Activated naive CD8-positive, alpha-beta T cell treated with anti-CD3 and anti-CD28 coated beads for 36 hours (primary cell): ENCODE measurements at regions not wholly inside any gene's neighbourhood (a gene's known extent, or its start where the extent isn't known, plus 50 kb on each side); places are given as distances from the start of the nearest gene placed in this dataset.

Experiments used
- DNase-seq: peaks from one replicate; pipeline ENCODE4 v3.0.0; 2021
- H3K27ac Mint-ChIP-seq: one replicate; pipeline ENCODE4 v1.8.0; 2022; ENCODE audit warnings: mild to moderate bottlenecking, moderate library complexity, mixed read lengths
- H3K27me3 Mint-ChIP-seq: one replicate; pipeline ENCODE4 v1.8.0; 2022; ENCODE audit warnings: mild to moderate bottlenecking, mixed read lengths
- H3K36me3 Mint-ChIP-seq: one replicate; pipeline ENCODE4 v1.8.0; 2021; ENCODE audit warnings: mild to moderate bottlenecking, mixed read lengths
- H3K4me1 Mint-ChIP-seq: one replicate; pipeline ENCODE4 v1.8.0; 2021; ENCODE audit warnings: mixed read lengths
- H3K4me3 Mint-ChIP-seq: one replicate; pipeline ENCODE4 v1.8.0; 2022; ENCODE audit warnings: mild to moderate bottlenecking, moderate library complexity, mixed read lengths
- H3K9me3 Mint-ChIP-seq: one replicate; pipeline ENCODE4 v1.8.0; 2022; ENCODE audit warnings: mixed read lengths

DNA sequence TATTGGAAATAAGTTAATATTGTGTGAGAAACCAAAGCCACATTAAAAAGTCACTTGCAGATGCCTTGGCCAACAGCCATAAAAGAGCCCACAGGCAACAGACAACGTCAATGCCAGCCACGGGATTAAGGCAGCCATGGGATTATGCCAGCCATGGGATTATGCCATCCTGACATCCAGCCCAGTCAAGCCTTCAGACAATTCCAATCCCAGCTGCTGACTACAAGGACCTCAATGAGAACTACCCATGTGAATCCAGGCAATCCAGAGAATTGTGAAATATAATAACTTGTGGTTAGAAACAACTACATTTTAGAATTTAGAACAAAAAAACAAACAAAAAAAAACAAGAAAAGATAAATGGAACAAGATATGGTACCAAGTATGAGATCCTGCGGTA, 356.6 kb downstream of the EFNB2 start:
- Mint-ChIP-seq H3K4me1 (no peaks in the 10 kb centered on the region), H3K4me3 (no peak overlapping the region)

DNA sequence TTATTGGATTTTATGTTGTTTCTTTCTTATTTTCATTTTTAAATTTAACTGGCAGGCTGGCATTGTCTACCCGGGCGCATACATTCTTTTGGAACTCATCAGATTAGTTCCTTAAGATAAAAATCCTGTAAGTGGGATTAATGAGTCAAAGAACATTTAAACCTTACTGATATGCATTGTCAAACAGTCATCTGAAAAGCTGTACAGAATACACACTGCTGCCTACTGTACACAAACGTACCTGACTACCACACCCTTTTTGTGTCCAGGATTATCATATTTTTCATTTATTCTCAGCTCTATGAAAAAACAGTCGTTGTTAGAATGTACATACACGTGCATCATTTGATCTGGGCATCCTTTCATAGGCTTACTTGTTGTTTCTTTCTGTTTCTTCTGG, 358.3 kb downstream of the EFNB2 start:
- peaks cover 1% of the 10 kb centered on the region for H3K9me3 Mint-ChIP-seq
- no peaks in the 10 kb centered on the region for H3K36me3 Mint-ChIP-seq
- H3K4me3 Mint-ChIP-seq: no peak overlapping the region
- H3K27ac Mint-ChIP-seq: no peak overlapping the region
- H3K27me3 Mint-ChIP-seq: peaks cover 4% of the 10 kb centered on the region
- no peak for DNase-seq
- H3K4me1 Mint-ChIP-seq: no peaks in the 10 kb centered on the region

More for the DNA sequence above, 356.6 kb downstream of the EFNB2 start:
- H3K9me3 Mint-ChIP-seq: peaks cover 1% of the 10 kb centered on the region
- H3K27me3 Mint-ChIP-seq: peaks cover 4% of the 10 kb centered on the region
- DNase-seq: no peak
- no peak overlapping the region for H3K27ac Mint-ChIP-seq
- no peaks in the 10 kb centered on the region for H3K36me3 Mint-ChIP-seq

DNA sequence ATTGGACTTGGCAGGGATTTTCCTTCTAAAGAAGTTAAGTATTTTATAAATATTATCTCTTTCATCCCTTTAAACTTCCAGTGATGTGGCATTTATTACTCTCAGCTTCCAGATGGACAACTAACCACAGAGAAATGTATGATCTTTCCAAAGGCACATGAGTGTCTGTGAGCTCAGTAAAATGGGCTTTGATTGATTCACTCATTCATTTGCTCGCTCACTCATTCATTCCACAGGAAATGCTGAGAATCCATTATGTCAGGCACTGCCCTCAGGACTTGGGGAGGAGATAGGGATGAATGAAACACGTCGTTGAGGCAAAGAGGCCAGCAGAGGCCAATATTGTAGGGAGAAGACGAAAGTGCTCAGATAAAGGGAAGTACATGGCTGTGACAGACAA, 359.3 kb downstream of the EFNB2 start:
- H3K27me3 Mint-ChIP-seq: peaks cover 4% of the 10 kb centered on the region
- H3K27ac Mint-ChIP-seq: no peak overlapping the region
- no peaks in the 10 kb centered on the region for H3K36me3 Mint-ChIP-seq
- DNase-seq: no peak
- peaks cover 1% of the 10 kb centered on the region for H3K9me3 Mint-ChIP-seq
- H3K4me1 Mint-ChIP-seq: no peaks in the 10 kb centered on the region
- H3K4me3 Mint-ChIP-seq: no peak overlapping the region

DNA sequence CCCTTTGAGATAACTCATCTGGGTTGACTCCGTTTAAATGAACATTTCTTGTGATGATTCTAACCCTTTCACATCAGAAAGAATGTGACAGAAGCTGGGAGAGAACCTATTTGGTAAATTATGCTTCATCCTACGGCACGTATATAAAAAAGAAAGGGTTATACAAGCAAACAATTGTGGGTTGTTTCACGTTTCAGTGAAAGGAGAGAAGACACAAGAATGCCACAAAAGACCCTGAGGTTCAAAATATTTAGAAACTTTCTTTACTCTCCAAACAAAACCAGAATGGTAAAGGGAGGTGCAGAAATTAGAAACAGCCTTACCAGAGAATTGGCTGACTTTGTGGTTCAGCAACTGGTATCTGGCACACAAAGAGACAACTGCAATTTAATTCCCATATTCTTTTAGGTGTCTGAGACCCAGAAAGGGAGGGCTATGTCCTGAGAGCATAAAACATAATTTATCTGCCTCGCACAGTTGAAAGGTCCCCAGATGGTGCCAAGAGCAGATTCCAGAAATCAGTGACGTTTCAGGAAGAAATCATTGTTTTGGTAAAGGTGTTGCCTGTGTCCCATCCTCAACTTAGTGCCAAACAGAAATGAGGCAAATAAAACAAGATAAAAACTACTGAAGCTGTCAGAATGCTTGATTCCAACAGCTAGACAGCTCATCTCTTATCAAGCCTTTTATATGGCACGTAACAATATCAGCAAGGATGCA, 361.4 kb downstream of the EFNB2 start:
- no peak for DNase-seq
- H3K27ac Mint-ChIP-seq: no peak overlapping the region
- H3K4me1 Mint-ChIP-seq: no peaks in the 10 kb centered on the region
- H3K9me3 Mint-ChIP-seq: no peaks in the 10 kb centered on the region
- H3K4me3 Mint-ChIP-seq: no peak overlapping the region
- no peaks in the 10 kb centered on the region for H3K36me3 Mint-ChIP-seq
- H3K27me3 Mint-ChIP-seq: peaks cover 4% of the 10 kb centered on the region

DNA sequence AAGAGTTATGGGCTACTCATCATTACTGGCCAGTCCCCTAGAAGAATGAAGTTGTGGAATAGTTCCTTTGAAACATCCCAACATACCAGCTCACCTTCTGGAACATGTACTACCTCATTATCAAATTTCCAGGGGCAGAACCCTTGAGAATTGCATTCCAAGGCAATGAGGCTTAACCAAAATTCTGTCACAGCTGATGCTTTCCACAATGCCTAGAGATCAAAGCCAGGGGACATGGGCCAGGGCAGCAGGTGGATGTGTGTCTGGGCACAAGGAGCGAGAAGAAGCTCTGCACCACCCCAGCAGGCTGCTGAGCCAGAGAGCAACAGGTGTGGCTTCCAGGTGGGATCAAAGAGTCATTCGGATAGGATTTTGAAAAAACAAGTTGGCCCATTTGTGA, 362.1 kb downstream of the EFNB2 start:
- Mint-ChIP-seq H3K9me3 (no peaks in the 10 kb centered on the region), H3K27ac (no peak overlapping the region), H3K36me3 (no peaks in the 10 kb centered on the region), H3K4me3 (no peak overlapping the region), H3K27me3 (peaks cover 4% of the 10 kb centered on the region), H3K4me1 (no peaks in the 10 kb centered on the region)
- DNase-seq: no peak

DNA sequence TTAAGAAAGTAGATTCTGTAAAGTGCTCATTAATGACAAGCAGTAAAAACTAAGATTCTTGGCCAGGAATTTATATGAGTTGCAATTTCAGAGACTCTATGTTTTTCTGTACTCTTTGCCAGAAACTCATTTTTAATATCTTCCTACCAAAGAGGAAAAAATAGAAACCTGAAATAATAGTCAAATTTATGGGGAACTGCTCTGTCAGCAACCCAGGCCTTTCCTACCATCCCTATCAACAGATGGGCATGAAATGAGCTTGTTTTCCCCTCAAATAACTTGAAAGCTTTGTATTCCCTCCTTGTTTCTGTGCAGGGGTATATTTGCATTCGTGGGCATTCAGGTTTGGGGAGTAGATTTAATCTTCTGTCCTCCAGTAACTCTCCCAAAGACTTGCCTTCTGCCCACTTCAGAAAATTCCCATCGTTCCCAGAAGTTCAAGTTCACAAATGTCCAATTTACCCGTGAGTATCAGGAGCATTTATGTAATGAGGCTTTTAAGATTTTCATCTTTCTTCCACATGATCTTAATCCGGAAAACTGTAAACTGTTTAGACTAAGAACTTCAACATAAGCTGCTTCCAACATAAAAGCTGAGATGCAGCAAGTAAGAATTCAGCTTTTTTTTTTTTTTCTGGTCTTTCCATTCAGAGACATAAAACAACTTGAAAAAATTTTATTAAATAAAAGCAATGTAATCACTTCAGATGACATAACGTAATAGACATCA, 363.1 kb downstream of the EFNB2 start:
- H3K4me1 Mint-ChIP-seq: no peaks in the 10 kb centered on the region
- no peak for DNase-seq
- no peaks in the 10 kb centered on the region for H3K36me3 Mint-ChIP-seq
- no peak overlapping the region for H3K27ac Mint-ChIP-seq
- no peak overlapping the region for H3K4me3 Mint-ChIP-seq
- H3K27me3 Mint-ChIP-seq: peaks cover 9% of the 10 kb centered on the region
- H3K9me3 Mint-ChIP-seq: no peaks in the 10 kb centered on the region

DNA sequence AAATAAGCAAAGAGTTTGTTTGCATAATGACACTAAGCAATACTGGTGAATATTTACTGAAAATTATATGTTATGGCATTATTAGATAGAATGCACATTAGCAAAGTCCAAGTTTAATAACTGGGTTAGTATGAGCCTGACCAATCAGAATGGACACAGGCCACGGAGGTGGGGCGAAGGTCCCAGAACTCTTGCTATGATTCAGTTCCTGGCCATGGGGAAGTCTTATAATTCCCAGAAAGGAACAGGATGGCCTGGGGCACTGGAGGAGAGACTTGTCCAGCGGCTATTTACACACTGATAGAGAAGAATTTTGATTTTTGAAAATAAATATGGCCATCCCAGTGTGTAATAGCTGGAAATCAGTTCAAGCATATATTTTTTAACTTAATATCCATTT, 372.0 kb downstream of the EFNB2 start:
- H3K27me3 Mint-ChIP-seq: peaks cover 10% of the 10 kb centered on the region
- no peak overlapping the region for H3K27ac Mint-ChIP-seq
- no peaks in the 10 kb centered on the region for H3K4me1 Mint-ChIP-seq
- peaks cover 6% of the 10 kb centered on the region for H3K9me3 Mint-ChIP-seq
- H3K36me3 Mint-ChIP-seq: no peaks in the 10 kb centered on the region
- DNase-seq: no peak
- no peak overlapping the region for H3K4me3 Mint-ChIP-seq

DNA sequence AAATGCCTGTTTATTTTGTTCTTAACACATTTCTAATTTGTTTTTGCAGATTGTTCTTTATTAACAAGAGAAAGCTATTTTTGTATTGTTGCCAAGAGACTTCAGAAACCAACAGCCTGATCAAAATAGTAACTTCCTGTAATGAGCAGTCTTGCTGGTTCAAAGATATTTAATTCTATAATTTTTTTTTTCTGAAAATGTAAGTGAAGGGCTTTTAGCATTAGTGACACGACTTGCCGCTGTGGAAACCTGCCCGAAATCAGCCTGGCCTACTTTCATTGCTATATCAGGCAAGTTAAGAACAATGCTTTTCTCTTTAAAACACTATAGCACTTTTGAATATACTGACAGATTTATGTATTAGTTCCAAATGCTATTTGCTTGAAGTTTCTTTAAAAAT, 374.3 kb downstream of the EFNB2 start:
- Mint-ChIP-seq H3K4me3 (no peak overlapping the region), H3K36me3 (no peaks in the 10 kb centered on the region), H3K4me1 (no peaks in the 10 kb centered on the region), H3K27ac (no peak overlapping the region), H3K9me3 (peaks cover 4% of the 10 kb centered on the region), H3K27me3 (peaks cover 6% of the 10 kb centered on the region)
- no peak for DNase-seq

DNA sequence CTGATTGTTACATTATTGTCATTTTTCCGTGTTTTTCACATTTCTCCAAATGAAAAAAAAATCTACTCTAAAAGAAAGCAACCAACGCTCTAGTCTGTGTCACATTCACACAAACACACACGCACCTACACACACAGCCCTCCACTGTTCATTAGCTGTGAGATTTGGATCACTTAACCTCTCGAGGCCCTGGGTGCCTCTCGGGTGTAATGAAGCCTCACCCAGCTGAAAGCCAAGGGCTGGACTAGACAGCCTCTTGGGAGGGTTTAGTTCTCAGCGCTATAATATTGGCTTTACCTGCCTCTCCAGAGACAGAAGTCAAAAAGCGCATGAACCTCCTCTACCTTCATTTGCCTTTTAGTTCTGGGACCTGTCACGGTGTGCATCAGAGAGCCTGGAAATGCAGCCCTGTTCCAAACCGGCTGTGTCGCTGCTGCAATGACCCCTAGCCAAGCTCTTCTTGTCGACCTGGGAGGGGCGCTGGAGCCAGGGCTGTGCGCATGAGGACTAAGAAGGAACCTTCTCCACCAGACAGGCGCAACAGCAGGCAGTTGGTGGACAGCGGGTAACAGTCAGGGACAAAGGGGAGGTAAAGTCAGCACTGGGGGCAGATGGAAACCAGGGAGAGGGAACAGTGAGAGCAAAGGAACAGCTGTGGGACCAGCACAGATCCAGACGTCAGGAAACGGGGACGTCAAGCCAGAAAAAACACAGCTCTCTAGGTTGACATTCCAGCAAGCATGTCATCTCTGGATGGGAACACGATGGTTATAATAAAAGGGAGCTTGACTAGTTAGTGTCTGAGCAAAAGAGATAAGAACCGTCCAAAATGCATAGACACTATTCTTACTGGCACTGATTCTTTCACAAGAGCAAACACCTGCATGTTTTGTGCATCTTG, 375.9 kb downstream of the EFNB2 start:
- no peak for DNase-seq
- Mint-ChIP-seq H3K36me3 (no peaks in the 10 kb centered on the region), H3K4me3 (no peak overlapping the region), H3K4me1 (no peaks in the 10 kb centered on the region), H3K27ac (no peak overlapping the region), H3K27me3 (peaks cover 2% of the 10 kb centered on the region), H3K9me3 (peaks cover 2% of the 10 kb centered on the region)

DNA sequence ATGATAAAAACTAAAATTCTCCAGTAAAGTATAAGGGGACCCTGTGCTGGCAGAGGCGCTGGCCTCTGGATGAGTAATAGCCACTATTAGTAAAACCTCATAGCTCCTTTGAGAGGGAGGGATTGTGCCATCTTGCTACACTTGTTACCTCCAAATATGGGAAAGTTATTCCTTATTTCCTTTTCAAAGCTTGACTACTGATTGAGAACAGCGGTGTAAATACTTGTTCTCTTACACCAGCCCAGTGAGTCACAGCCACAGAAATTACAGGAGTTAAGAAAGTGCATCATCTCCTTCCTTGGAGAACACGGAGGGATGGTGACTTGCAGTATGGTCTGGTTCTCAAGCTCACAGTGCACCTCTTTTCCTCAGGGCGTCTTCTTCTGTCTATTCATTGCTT, 379.0 kb downstream of the EFNB2 start:
- Mint-ChIP-seq H3K27me3 (no peaks in the 10 kb centered on the region), H3K36me3 (no peaks in the 10 kb centered on the region), H3K27ac (no peak overlapping the region), H3K4me1 (no peaks in the 10 kb centered on the region), H3K4me3 (no peak overlapping the region), H3K9me3 (no peaks in the 10 kb centered on the region)
- no peak for DNase-seq

DNA sequence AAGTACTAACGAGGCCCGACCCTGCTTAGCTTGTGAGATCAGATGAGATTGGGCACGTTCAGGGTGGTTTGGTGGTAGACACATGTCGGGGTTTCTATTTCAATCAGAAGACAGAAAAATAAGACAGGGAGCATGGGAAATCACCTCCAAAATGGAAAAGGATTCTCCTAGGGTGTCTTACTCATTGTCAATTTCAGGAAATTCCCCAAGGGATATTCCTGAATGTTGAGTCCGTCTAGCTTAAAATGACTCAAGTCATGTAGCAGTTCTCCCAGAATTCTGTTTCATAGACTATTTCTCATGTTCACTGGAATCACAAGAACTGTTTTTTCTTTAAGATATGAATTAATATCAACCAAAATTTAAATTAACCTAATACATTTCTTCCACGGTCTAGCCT, 380.1 kb downstream of the EFNB2 start:
- H3K4me3 Mint-ChIP-seq: no peak overlapping the region
- H3K4me1 Mint-ChIP-seq: no peaks in the 10 kb centered on the region
- no peaks in the 10 kb centered on the region for H3K27me3 Mint-ChIP-seq
- no peak for DNase-seq
- H3K27ac Mint-ChIP-seq: no peak overlapping the region
- no peaks in the 10 kb centered on the region for H3K36me3 Mint-ChIP-seq
- no peaks in the 10 kb centered on the region for H3K9me3 Mint-ChIP-seq

DNA sequence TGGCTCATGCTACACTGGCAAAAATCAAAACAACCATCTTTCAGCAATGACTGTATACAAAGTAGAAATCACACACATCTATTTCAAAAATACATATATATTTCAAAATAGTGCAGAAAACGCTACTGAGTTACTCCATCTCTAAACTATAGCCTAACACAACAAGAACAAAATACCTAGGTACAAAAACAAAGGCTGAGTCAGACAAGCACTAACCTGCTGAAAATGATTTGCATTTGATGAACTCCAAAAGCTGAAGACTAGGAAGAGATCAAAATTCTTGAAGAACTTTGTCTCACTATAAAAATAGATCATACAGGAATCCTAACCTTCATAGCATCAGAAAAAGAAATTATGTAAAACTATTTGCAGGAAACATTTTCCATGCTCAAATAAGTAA, 381.6 kb downstream of the EFNB2 start:
- H3K27ac Mint-ChIP-seq: no peak overlapping the region
- DNase-seq: no peak
- H3K4me1 Mint-ChIP-seq: no peaks in the 10 kb centered on the region
- no peak overlapping the region for H3K4me3 Mint-ChIP-seq
- no peaks in the 10 kb centered on the region for H3K27me3 Mint-ChIP-seq
- H3K36me3 Mint-ChIP-seq: no peaks in the 10 kb centered on the region
- H3K9me3 Mint-ChIP-seq: no peaks in the 10 kb centered on the region

DNA sequence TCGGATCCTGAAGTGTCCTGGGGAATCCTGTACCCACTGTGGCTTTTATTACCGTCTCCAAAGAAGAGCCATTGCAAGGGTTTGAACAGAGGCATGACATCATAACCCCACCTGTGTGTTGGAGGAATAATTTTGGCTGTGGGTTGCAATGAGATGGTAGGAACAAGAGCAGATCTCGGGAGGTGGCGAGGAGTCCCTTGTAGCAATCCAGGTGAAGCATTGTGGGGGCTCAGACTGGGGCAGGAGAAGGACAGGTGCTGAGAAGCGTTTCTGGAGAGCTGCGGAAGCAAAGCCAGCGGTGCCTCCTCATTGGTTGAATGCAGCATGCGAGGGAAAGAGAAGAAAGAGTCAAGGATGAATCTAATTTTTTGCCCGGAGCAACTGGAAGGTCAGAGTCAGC, 382.4 kb downstream of the EFNB2 start:
- no peak overlapping the region for H3K27ac Mint-ChIP-seq
- H3K27me3 Mint-ChIP-seq: no peaks in the 10 kb centered on the region
- no peaks in the 10 kb centered on the region for H3K36me3 Mint-ChIP-seq
- no peaks in the 10 kb centered on the region for H3K4me1 Mint-ChIP-seq
- no peak overlapping the region for H3K4me3 Mint-ChIP-seq
- no peak for DNase-seq
- no peaks in the 10 kb centered on the region for H3K9me3 Mint-ChIP-seq

DNA sequence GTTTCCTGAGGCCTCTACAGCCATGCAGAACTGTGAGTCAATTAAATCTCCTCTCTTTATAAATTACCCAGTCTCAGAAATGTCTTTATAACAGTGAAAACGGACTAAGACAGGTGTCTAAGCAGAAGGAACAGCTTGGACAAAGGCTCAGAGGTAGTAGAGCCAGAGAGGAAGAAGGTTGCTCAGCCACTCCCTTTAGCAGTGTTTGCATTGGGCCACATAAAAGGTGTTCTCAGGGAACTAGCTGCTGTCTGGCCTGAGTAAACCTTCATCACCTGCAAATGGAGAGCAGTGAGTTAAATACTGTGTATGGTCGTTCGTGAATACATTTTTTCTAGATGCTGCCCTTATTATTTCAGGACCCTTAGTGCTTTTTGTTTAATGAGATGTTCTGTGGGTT, 383.4 kb downstream of the EFNB2 start:
- Mint-ChIP-seq H3K27me3 (no peaks in the 10 kb centered on the region), H3K36me3 (no peaks in the 10 kb centered on the region), H3K4me1 (no peaks in the 10 kb centered on the region), H3K27ac (no peak overlapping the region), H3K4me3 (no peak overlapping the region), H3K9me3 (no peaks in the 10 kb centered on the region)
- no peak for DNase-seq

DNA sequence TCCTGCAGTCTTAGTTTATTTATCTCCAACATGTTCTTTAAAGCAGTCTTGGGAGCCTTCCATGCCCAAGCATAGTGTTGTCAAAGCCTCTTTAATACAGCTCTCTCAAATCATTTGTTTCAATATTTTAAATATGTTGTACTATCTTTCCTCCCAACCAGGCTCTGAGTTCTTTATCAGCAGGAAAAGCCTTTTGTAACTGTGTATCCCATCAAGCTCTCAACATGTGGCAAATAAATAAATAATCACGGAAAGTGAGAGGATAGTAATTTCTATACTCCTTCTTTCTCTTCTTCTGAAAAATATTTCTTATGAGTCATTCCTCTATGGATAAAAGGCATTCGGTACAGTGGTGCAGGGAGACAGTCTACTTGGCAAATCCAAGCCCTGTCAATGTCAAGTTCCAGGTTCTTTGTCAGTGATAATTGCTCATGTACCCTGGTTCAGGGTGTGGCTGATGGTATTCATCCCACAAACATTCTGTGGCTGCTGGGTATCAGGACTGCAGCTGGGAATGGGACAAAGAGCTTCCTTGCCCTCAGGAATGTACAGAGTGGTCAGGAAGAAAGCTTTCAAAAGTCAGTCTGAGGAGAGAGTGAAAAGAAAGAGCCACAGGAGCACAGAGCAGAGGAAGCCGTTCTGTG, 384.3 kb downstream of the EFNB2 start:
- no peaks in the 10 kb centered on the region for H3K9me3 Mint-ChIP-seq
- DNase-seq: no peak
- no peaks in the 10 kb centered on the region for H3K4me1 Mint-ChIP-seq
- no peaks in the 10 kb centered on the region for H3K36me3 Mint-ChIP-seq
- H3K27ac Mint-ChIP-seq: no peak overlapping the region
- H3K27me3 Mint-ChIP-seq: no peaks in the 10 kb centered on the region
- H3K4me3 Mint-ChIP-seq: no peak overlapping the region
